Activated CD8-positive, alpha-beta memory T cell treated with anti-CD3 and anti-CD28 coated beads, Interleukin-2, amount 10 ng/mL, durations not matched to agents 7 days and 5 days (primary cell): ENCODE measurements at regions not wholly inside any gene's neighbourhood (a gene's known extent, or its start where the extent isn't known, plus 50 kb on each side); places are given as distances from the start of the nearest gene placed in this dataset.

ENCODE experiments used
- ATAC-seq: fragments of 150-1000 bp; cut with Tn5 transposase; one replicate; pipeline ENCODE4 v1.10.0; 2021; ENCODE audit warnings: moderate library complexity
- CTCF ChIA-PET: fragments of 350-600 bp; sonication (Branson Sonifier 250); formaldehyde crosslinking; loops from one replicate; lab custom pipeline; 2021; ENCODE audit warnings: antibody characterized with exemption; lab: Charles Lee
- DNase-seq: peaks from one replicate; pipeline ENCODE4 v3.0.0-alpha.2; 2020
- H3K27ac Mint-ChIP-seq: one replicate; pipeline ENCODE4 v1.8.0; 2021; ENCODE audit warnings: mild to moderate bottlenecking, mixed read lengths
- H3K27me3 Mint-ChIP-seq: one replicate; pipeline ENCODE4 v1.8.0; 2021; ENCODE audit warnings: mixed read lengths
- H3K36me3 Mint-ChIP-seq: one replicate; pipeline ENCODE4 v1.8.0; 2021; ENCODE audit warnings: mild to moderate bottlenecking, mixed read lengths
- H3K4me1 Mint-ChIP-seq: one replicate; pipeline ENCODE4 v1.8.0; 2021; ENCODE audit warnings: mixed read lengths
- H3K4me3 Mint-ChIP-seq: one replicate; pipeline ENCODE4 v1.8.0; 2021; ENCODE audit warnings: mild to moderate bottlenecking, moderate library complexity, mixed read lengths
- H3K9me3 Mint-ChIP-seq: one replicate; pipeline ENCODE4 v1.8.0; 2022; ENCODE audit warnings: low read depth, mixed read lengths

- ATAC-seq (no peak), DNase-seq (no peak)
- Mint-ChIP-seq H3K4me3 (no peak overlapping the region), H3K4me1 (no peaks in the 10 kb centered on the region), H3K9me3 (peaks cover 2% of the 10 kb centered on the region), H3K27me3 (peaks cover 26% of the 10 kb centered on the region), H3K27ac (no peak overlapping the region), H3K36me3 (no peaks in the 10 kb centered on the region)
- CTCF ChIA-PET, result no interaction called here
These were observed 289.2 kb upstream of the THBS1 start for GRCh38 chr15:39291690-39292089.

- ATAC-seq (no peak), DNase-seq (no peak)
- Mint-ChIP-seq H3K9me3 (peaks cover under 1% of the 10 kb centered on the region), H3K4me3 (no peak overlapping the region), H3K27ac (no peak overlapping the region), H3K36me3 (no peaks in the 10 kb centered on the region), H3K27me3 (peaks cover 51% of the 10 kb centered on the region), H3K4me1 (no peaks in the 10 kb centered on the region)
- CTCF ChIA-PET, result interaction anchor here (0.8 kb wide), 1 partner anchor 53 kb away, joined by 3 read pairs; no protein-coding TSS in a partner anchor
These were observed 283.9 kb upstream of the THBS1 start for GRCh38 chr15:39296955-39297354.

- H3K27me3 Mint-ChIP-seq, result peaks cover 52% of the 10 kb centered on the region
- no peaks in the 10 kb centered on the region for H3K4me1 Mint-ChIP-seq
- DNase-seq, result no peak
- no peak overlapping the region for H3K27ac Mint-ChIP-seq
- CTCF ChIA-PET, result no interaction called here
- no peaks in the 10 kb centered on the region for H3K9me3 Mint-ChIP-seq
- no peak overlapping the region for H3K4me3 Mint-ChIP-seq
- ATAC-seq, result no peak
- no peaks in the 10 kb centered on the region for H3K36me3 Mint-ChIP-seq
These were observed 282.5 kb upstream of the THBS1 start for GRCh38 chr15:39298271-39298962.

GRCh38 chr15:39299486-39300267 lies 281.2 kb upstream of the THBS1 start:
- ATAC-seq, result no peak
- CTCF ChIA-PET, result no interaction called here

GRCh38 chr15:39300451-39301153 lies 280.3 kb upstream of the THBS1 start:
- CTCF ChIA-PET, result no interaction called here

More at GRCh38 chr15:39299486-39300267, 281.2 kb upstream of the THBS1 start:
- Mint-ChIP-seq H3K4me1 (no peaks in the 10 kb centered on the region), H3K27ac (no peak overlapping the region), H3K4me3 (no peak overlapping the region), H3K27me3 (peaks cover 53% of the 10 kb centered on the region), H3K9me3 (no peaks in the 10 kb centered on the region), H3K36me3 (no peaks in the 10 kb centered on the region)
- no peak for DNase-seq

GRCh38 chr15:39301589-39301999 lies 279.3 kb upstream of the THBS1 start:
- CTCF ChIA-PET, result no interaction called here
- H3K4me1 Mint-ChIP-seq, result no peaks in the 10 kb centered on the region

More at GRCh38 chr15:39300451-39301153, 280.3 kb upstream of the THBS1 start:
- Mint-ChIP-seq H3K4me3 (no peak overlapping the region), H3K27me3 (peaks cover 56% of the 10 kb centered on the region), H3K27ac (no peak overlapping the region), H3K36me3 (no peaks in the 10 kb centered on the region), H3K4me1 (no peaks in the 10 kb centered on the region), H3K9me3 (no peaks in the 10 kb centered on the region)
- no peak for ATAC-seq
- DNase-seq, result no peak

GRCh38 chr15:39302936-39303335 lies 277.9 kb upstream of the THBS1 start:
- no peaks in the 10 kb centered on the region for H3K4me1 Mint-ChIP-seq
- H3K9me3 Mint-ChIP-seq, result no peaks in the 10 kb centered on the region
- H3K27ac Mint-ChIP-seq, result no peak overlapping the region
- ATAC-seq, result no peak
- H3K27me3 Mint-ChIP-seq, result peaks cover 55% of the 10 kb centered on the region
- H3K36me3 Mint-ChIP-seq, result no peaks in the 10 kb centered on the region
- CTCF ChIA-PET, result no interaction called here
- no peak overlapping the region for H3K4me3 Mint-ChIP-seq
- DNase-seq, result no peak

More at GRCh38 chr15:39301589-39301999, 279.3 kb upstream of the THBS1 start:
- H3K27me3 Mint-ChIP-seq, result peaks cover 59% of the 10 kb centered on the region
- no peak overlapping the region for H3K4me3 Mint-ChIP-seq
- ATAC-seq, result no peak
- no peaks in the 10 kb centered on the region for H3K9me3 Mint-ChIP-seq
- no peak for DNase-seq
- no peak overlapping the region for H3K27ac Mint-ChIP-seq
- no peaks in the 10 kb centered on the region for H3K36me3 Mint-ChIP-seq

- Mint-ChIP-seq H3K4me1 (no peaks in the 10 kb centered on the region), H3K36me3 (no peaks in the 10 kb centered on the region), H3K4me3 (no peak overlapping the region), H3K27me3 (peaks cover 51% of the 10 kb centered on the region), H3K9me3 (no peaks in the 10 kb centered on the region), H3K27ac (no peak overlapping the region)
- ATAC-seq (no peak), DNase-seq (no peak)
- CTCF ChIA-PET, result no interaction called here
These were observed 276.6 kb upstream of the THBS1 start for GRCh38 chr15:39304201-39304841.

GRCh38 chr15:39304931-39305728 lies 275.7 kb upstream of the THBS1 start:
- no peak overlapping the region for H3K4me3 Mint-ChIP-seq
- no peak overlapping the region for H3K27ac Mint-ChIP-seq
- no peaks in the 10 kb centered on the region for H3K9me3 Mint-ChIP-seq
- DNase-seq (no peak), ATAC-seq (no peak)
- H3K27me3 Mint-ChIP-seq, result peaks cover 46% of the 10 kb centered on the region
- CTCF ChIA-PET, result no interaction called here
- no peaks in the 10 kb centered on the region for H3K4me1 Mint-ChIP-seq
- H3K36me3 Mint-ChIP-seq, result no peaks in the 10 kb centered on the region

GRCh38 chr15:39310633-39311032 lies 270.2 kb upstream of the THBS1 start:
- CTCF ChIA-PET, result no interaction called here
- Mint-ChIP-seq H3K4me1 (no peaks in the 10 kb centered on the region), H3K27ac (no peak overlapping the region), H3K4me3 (no peak overlapping the region), H3K9me3 (no peaks in the 10 kb centered on the region), H3K36me3 (no peaks in the 10 kb centered on the region), H3K27me3 (peaks cover 26% of the 10 kb centered on the region)
- DNase-seq (no peak), ATAC-seq (no peak)

- H3K27ac Mint-ChIP-seq, result no peak overlapping the region
- CTCF ChIA-PET, result interaction anchor here (4.0 kb wide), 1 partner anchor 268 kb away, joined by 16 read pairs; the partner anchor contains the start of gene THBS1
- no peaks in the 10 kb centered on the region for H3K9me3 Mint-ChIP-seq
- ATAC-seq (no peak), DNase-seq (no peak)
- no peak overlapping the region for H3K4me3 Mint-ChIP-seq
- H3K36me3 Mint-ChIP-seq, result no peaks in the 10 kb centered on the region
- H3K4me1 Mint-ChIP-seq, result no peaks in the 10 kb centered on the region
- peaks cover 25% of the 10 kb centered on the region for H3K27me3 Mint-ChIP-seq
These were observed 267.9 kb upstream of the THBS1 start for GRCh38 chr15:39312984-39313383.

- Mint-ChIP-seq H3K36me3 (no peaks in the 10 kb centered on the region), H3K9me3 (no peaks in the 10 kb centered on the region), H3K27ac (no peak overlapping the region), H3K4me1 (no peaks in the 10 kb centered on the region), H3K4me3 (no peak overlapping the region), H3K27me3 (peaks cover 29% of the 10 kb centered on the region)
- ATAC-seq (no peak), DNase-seq (no peak)
- CTCF ChIA-PET, result interaction anchor here (4.0 kb wide), 1 partner anchor 267 kb away, joined by 16 read pairs; the partner anchor contains the start of gene THBS1
These were observed 267.4 kb upstream of the THBS1 start for GRCh38 chr15:39313467-39313866.
